GM23338 (cell line): ENCODE measurements at regions not wholly inside any gene's neighbourhood (a gene's known extent, or its start where the extent isn't known, plus 50 kb on each side); places are given as distances from the start of the nearest gene placed in this dataset.

Experiments used
- ATAC-seq: fragments of 200-7000 bp; cut with Tn5 transposase; 3 replicates; pipeline ENCODE4 v1.9.1; 2020
- DNase-seq: peaks from one replicate; pipeline ENCODE4 v3.0.0-alpha.2; 2015; ENCODE audit warnings: low spot score
- H2AFZ ChIP-seq: fragments of 200-600 bp; sonication (generic); 2 replicates; pipeline ENCODE4 v1.8.0; 2016; ENCODE audit warnings: antibody characterized with exemption, mild to moderate bottlenecking, moderate library complexity
- H3F3A ChIP-seq: fragments of 200-600 bp; sonication (generic); replicated peaks from 2 replicates; pipeline ENCODE4 v1.8.0; 2017; ENCODE audit warnings: antibody characterized with exemption, mixed run types, low read depth
- H3K27ac ChIP-seq: fragments of 200-600 bp; sonication (generic); 2 replicates; pipeline ENCODE4 v1.6.1; 2016; ENCODE audit warnings: low read depth
- H3K27me3 ChIP-seq: fragments of 200-600 bp; sonication (generic); 2 replicates; pipeline ENCODE4 v1.8.0; 2016; ENCODE audit warnings: mild to moderate bottlenecking, mixed run types, moderate library complexity; ENCODE audit not compliant: insufficient read depth
- H3K36me3 ChIP-seq: fragments of 200-600 bp; sonication (generic); 2 replicates; pipeline ENCODE4 v1.8.0; 2016; ENCODE audit warnings: mild to moderate bottlenecking; ENCODE audit not compliant: insufficient read depth
- H3K4me1 ChIP-seq: fragments of 200-600 bp; sonication (generic); 2 replicates; pipeline ENCODE4 v1.8.0; 2016; ENCODE audit warnings: mild to moderate bottlenecking, moderate library complexity; ENCODE audit not compliant: insufficient read depth
- H3K4me2 ChIP-seq: fragments of 200-600 bp; sonication (generic); 2 replicates; pipeline ENCODE4 v1.7.1; 2017; ENCODE audit warnings: mixed run types
- H3K4me3 ChIP-seq: fragments of 200-600 bp; sonication (generic); 2 replicates; pipeline ENCODE4 v1.6.1; 2016; ENCODE audit warnings: mixed run types
- H3K79me2 ChIP-seq: fragments of 200-600 bp; sonication (generic); replicated peaks from 2 replicates; pipeline ENCODE4 v1.8.0; 2017; ENCODE audit warnings: mild to moderate bottlenecking; ENCODE audit not compliant: insufficient read depth
- H3K9me2 ChIP-seq: fragments of 200-600 bp; sonication (generic); 2 replicates; pipeline ENCODE4 v1.8.0; 2017; ENCODE audit not compliant: insufficient read depth
- H4K20me1 ChIP-seq: fragments of 200-600 bp; sonication (generic); replicated peaks from 2 replicates; pipeline ENCODE4 v1.8.0; 2017; ENCODE audit warnings: mild to moderate bottlenecking; ENCODE audit not compliant: insufficient read depth
- H3K27ac Mint-ChIP-seq: 2 replicates; pipeline ENCODE4 v1.8.0; 2020; ENCODE audit warnings: inconsistent platforms, mild to moderate bottlenecking, moderate library complexity, mixed read lengths
- H3K27me3 Mint-ChIP-seq: 3 replicates; pipeline ENCODE4 v1.8.0; 2022; ENCODE audit warnings: low read depth, mild to moderate bottlenecking, moderate library complexity, mixed read lengths, inconsistent platforms; ENCODE audit not compliant: insufficient read depth, poor library complexity
- H3K36me3 Mint-ChIP-seq: 3 replicates; pipeline ENCODE4 v1.8.0; 2021; ENCODE audit warnings: low read depth, mild to moderate bottlenecking, inconsistent platforms, moderate library complexity, mixed read lengths
- H3K4me1 Mint-ChIP-seq: 3 replicates; pipeline ENCODE4 v1.8.0; 2020; ENCODE audit warnings: mild to moderate bottlenecking, inconsistent platforms, mixed read lengths
- H3K4me3 Mint-ChIP-seq: 3 replicates; pipeline ENCODE4 v1.8.0; 2021; ENCODE audit warnings: moderate library complexity, mild to moderate bottlenecking, inconsistent platforms, mixed read lengths
- H3K9me3 Mint-ChIP-seq: 3 replicates; pipeline ENCODE4 v1.8.0; 2020; ENCODE audit warnings: moderate library complexity, mild to moderate bottlenecking, inconsistent platforms, mixed read lengths
- CREB1 ChIP-seq: fragments of 250-450 bp; sonication (Bioruptor Pico); IDR thresholded peaks from 2 replicates; pipeline ENCODE4 v1.5.0; 2020; ENCODE audit warnings: low read depth, mild to moderate bottlenecking, moderate library complexity
- CTCF ChIP-seq, 2 experiments: fragments of 200-600 bp in 1 of 2; sonication (generic) in 1 of 2; conservative IDR thresholded peaks; 2 replicates each; pipeline versions ENCODE4 v1.5.1 to v1.6.1; 2016 to 2017; ENCODE audit warnings: antibody characterized with exemption in 2 of 2, low read depth in 2 of 2, mild to moderate bottlenecking in 2 of 2, moderate library complexity in 1 of 2
- ETS1 ChIP-seq: IDR thresholded peaks from 2 replicates; pipeline ENCODE4 v1.6.1; 2016; ENCODE audit warnings: antibody characterized with exemption
- EZH2 ChIP-seq: fragments of 200-600 bp; sonication (generic); IDR thresholded peaks from one replicate; pipeline ENCODE4 v1.8.0; 2017; ENCODE audit warnings: antibody characterized with exemption, mild to moderate bottlenecking, low read depth; ENCODE audit not compliant: unreplicated experiment
- EZH2phosphoT487 ChIP-seq: fragments of 200-600 bp; sonication (generic); IDR thresholded peaks from one replicate; pipeline ENCODE4 v1.8.1; 2018; ENCODE audit warnings: antibody characterized with exemption; ENCODE audit not compliant: unreplicated experiment
- JUNB ChIP-seq: IDR thresholded peaks from one replicate; pipeline ENCODE4 v1.6.1; 2016; ENCODE audit warnings: antibody characterized with exemption; ENCODE audit not compliant: unreplicated experiment
- NANOG ChIP-seq: IDR thresholded peaks from 2 replicates; pipeline ENCODE4 v1.6.1; 2016; ENCODE audit warnings: antibody characterized with exemption, borderline replicate concordance
- POLR2AphosphoS5 ChIP-seq: IDR thresholded peaks from 2 replicates; pipeline ENCODE4 v1.6.1; 2016; ENCODE audit warnings: antibody characterized with exemption, low read depth
- REST ChIP-seq: IDR thresholded peaks from one replicate; pipeline ENCODE4 v1.6.1; 2018; ENCODE audit warnings: antibody characterized with exemption; ENCODE audit not compliant: unreplicated experiment
- STAT1 ChIP-seq: IDR thresholded peaks from one replicate; pipeline ENCODE4 v1.6.1; 2016; ENCODE audit warnings: antibody characterized with exemption; ENCODE audit not compliant: unreplicated experiment
- ZNF114 ChIP-seq: fragments of 250-450 bp; sonication (Bioruptor Pico); IDR thresholded peaks from 2 replicates; pipeline ENCODE4 v1.5.0; 2020; ENCODE audit warnings: mild to moderate bottlenecking, moderate library complexity
- ZNF331 ChIP-seq: fragments of 250-450 bp; sonication (Bioruptor Pico); IDR thresholded peaks from 2 replicates; pipeline ENCODE4 v1.5.0; 2020; ENCODE audit warnings: low read depth, mild to moderate bottlenecking, moderate library complexity
- ZNF462 ChIP-seq: fragments of 250-450 bp; sonication (Bioruptor Pico); IDR thresholded peaks from 2 replicates; pipeline ENCODE4 v1.5.0; 2020; ENCODE audit warnings: mild to moderate bottlenecking, moderate library complexity

- no peaks in the 10 kb centered on the region for H3K36me3 ChIP-seq
- Mint-ChIP-seq H3K36me3 (no peaks in the 10 kb centered on the region), H3K9me3 (no peaks in the 10 kb centered on the region), H3K4me3 (no peak overlapping the region), H3K27ac (no peak overlapping the region), H3K4me1 (no peaks in the 10 kb centered on the region; the same call in 2 of the 3 replicates), H3K27me3 (peaks cover 2% of the 10 kb centered on the region)
- H3F3A ChIP-seq: no peaks in the 10 kb centered on the region
- no peaks in the 10 kb centered on the region for H3K4me1 ChIP-seq
- H2AFZ ChIP-seq: no peak overlapping the region
- no peak for TF ChIP-seq REST
- no peak for TF ChIP-seq NANOG
- TF ChIP-seq POLR2AphosphoS5: no peak
- no peak for TF ChIP-seq EZH2phosphoT487
- no peak for TF ChIP-seq JUNB
- no peak for TF ChIP-seq ZNF462 (CRISPR knock-in tag)
- no peak for TF ChIP-seq STAT1
- TF ChIP-seq ZNF331 (CRISPR knock-in tag): no peak
- TF ChIP-seq EZH2: no peak
- TF ChIP-seq ZNF114 (CRISPR knock-in tag): no peak
- TF ChIP-seq CREB1: no peak
- no peak for TF ChIP-seq ETS1
- TF ChIP-seq CTCF (conservative IDR thresholded peaks at IDR 0.05; ENCODE audit: low read depth in 2 of 2): no peak
- no peak overlapping the region for H3K4me2 ChIP-seq
- no peak for ATAC-seq
- no peak overlapping the region for H3K4me3 ChIP-seq
- no peak overlapping the region for H3K27ac ChIP-seq
- H3K79me2 ChIP-seq: no peaks in the 10 kb centered on the region
- H3K9me2 ChIP-seq: no peaks in the 10 kb centered on the region
- no peak for DNase-seq
- no peaks in the 10 kb centered on the region for H3K27me3 ChIP-seq
- H4K20me1 ChIP-seq: no peaks in the 10 kb centered on the region
These were observed 61.1 kb upstream of the PALM2AKAP2 start for GRCh38 chr9:109718861-109719260.
